ENCODE measurements at regions not wholly inside any gene's neighbourhood (a gene's known extent, or its start where the extent isn't known, plus 50 kb on each side); places are given as distances from the start of the nearest gene placed in this dataset.

DNA sequence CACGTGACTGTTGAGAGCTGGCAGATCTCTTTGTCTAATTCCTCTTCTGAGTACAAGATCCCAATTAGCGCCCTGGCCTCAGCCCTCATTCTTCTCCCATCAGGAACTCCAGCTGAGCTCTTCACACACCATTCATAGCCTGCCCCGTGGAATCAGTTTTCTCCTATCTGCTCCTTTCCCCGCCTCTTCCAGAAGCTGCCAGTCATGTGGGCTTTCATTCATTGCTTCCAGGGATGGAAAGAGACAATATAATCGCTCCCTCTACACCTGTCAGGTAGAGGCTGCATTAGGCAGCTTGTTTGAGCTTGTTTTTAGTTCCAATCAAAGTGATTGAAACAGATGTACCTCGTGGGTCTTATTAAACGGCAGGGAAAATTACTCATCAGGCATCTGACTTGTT, 515.8 kb downstream of the TYW1 start:
- TF ChIP-seq, protein P1, sequence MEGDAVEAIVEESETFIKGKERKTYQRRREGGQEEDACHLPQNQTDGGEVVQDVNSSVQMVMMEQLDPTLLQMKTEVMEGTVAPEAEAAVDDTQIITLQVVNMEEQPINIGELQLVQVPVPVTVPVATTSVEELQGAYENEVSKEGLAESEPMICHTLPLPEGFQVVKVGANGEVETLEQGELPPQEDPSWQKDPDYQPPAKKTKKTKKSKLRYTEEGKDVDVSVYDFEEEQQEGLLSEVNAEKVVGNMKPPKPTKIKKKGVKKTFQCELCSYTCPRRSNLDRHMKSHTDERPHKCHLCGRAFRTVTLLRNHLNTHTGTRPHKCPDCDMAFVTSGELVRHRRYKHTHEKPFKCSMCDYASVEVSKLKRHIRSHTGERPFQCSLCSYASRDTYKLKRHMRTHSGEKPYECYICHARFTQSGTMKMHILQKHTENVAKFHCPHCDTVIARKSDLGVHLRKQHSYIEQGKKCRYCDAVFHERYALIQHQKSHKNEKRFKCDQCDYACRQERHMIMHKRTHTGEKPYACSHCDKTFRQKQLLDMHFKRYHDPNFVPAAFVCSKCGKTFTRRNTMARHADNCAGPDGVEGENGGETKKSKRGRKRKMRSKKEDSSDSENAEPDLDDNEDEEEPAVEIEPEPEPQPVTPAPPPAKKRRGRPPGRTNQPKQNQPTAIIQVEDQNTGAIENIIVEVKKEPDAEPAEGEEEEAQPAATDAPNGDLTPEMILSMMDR (conservative IDR thresholded peaks at IDR 0.05; ENCODE audit: low read depth, low read length), result no peak
- Histone ChIP-seq H3K27me3 (ENCODE audit: insufficient read depth, low read depth) (no peaks in the 10 kb centered on the region), H3K4me3 (IDR thresholded peaks at IDR 0.05; ENCODE audit: insufficient read depth, low read depth, low read length) (no peak overlapping the region), H3K4me2 (no peak overlapping the region), H3K79me2 (ENCODE audit: insufficient read depth, low read depth) (no peaks in the 10 kb centered on the region), H4K20me1 (ENCODE audit: insufficient read depth) (no peaks in the 10 kb centered on the region), H3K36me3 (ENCODE audit: insufficient read depth) (no peaks in the 10 kb centered on the region), H3K9ac (no peak overlapping the region), H3K4me1 (ENCODE audit: low read depth, poor library complexity, severe bottlenecking) (no peaks in the 10 kb centered on the region), H2AFZ (ENCODE audit: low read depth) (no peak overlapping the region), H3K27ac (no peak overlapping the region)

DNA sequence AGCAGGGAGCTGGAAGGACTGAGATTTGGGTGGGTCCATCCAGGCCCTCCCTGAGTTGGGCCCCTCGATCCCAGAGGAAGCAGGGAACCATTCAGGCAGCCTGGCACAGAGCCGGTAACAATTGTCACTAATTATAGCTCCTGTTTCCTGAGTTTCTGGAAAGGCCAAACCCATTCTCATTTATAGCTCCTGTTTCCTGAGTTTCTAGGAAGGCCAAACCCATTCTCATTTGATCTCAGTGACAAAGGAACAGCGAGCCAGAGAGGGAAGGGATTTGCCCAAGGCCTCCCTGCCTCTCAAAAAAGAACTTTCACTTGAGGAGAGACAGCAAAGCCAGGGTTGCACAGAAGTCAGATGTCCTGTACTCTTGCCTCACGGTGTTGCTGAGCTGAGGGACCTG, 521.9 kb downstream of the TYW1 start:
- Histone ChIP-seq H3K27me3 (ENCODE audit: insufficient read depth, low read depth) (no peaks in the 10 kb centered on the region), H4K20me1 (ENCODE audit: insufficient read depth) (no peaks in the 10 kb centered on the region), H3K4me2 (no peak overlapping the region), H3K4me3 (IDR thresholded peaks at IDR 0.05; ENCODE audit: insufficient read depth, low read depth, low read length) (no peak overlapping the region), H3K4me1 (ENCODE audit: low read depth, poor library complexity, severe bottlenecking) (no peaks in the 10 kb centered on the region), H3K27ac (no peak overlapping the region), H3K79me2 (ENCODE audit: insufficient read depth, low read depth) (no peaks in the 10 kb centered on the region), H3K9ac (no peak overlapping the region), H2AFZ (ENCODE audit: low read depth) (no peak overlapping the region), H3K36me3 (ENCODE audit: insufficient read depth) (no peaks in the 10 kb centered on the region)
- TF ChIP-seq, protein P1 (conservative IDR thresholded peaks at IDR 0.05; ENCODE audit: low read depth, low read length), result no peak

DNA sequence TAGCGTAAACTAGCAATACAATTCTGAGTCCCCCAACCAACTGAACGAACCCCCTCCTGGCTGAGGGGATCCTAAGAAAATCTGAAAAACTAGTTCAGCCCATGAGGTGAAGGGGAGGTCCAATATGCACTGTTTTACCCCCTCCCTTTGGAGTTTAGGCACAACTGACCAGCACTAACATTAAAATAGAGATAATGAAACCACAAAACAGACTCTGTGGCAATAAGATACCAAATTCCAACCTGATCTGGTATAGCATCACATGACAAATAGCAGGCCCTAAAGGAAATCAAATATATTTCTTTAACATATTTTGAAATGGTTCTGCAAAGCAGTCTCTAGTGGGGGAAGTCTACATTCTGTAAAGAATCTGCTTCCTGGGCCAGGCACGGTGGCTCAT, 522.5 kb downstream of the TYW1 start:
- H3K9ac ChIP-seq, result no peak overlapping the region
- TF ChIP-seq, protein P1 (conservative IDR thresholded peaks at IDR 0.05; ENCODE audit: low read depth, low read length), result no peak
- no peak overlapping the region for H3K4me3 ChIP-seq (IDR thresholded peaks at IDR 0.05; ENCODE audit: insufficient read depth, low read depth, low read length)
- H2AFZ ChIP-seq (ENCODE audit: low read depth), result no peak overlapping the region
- no peaks in the 10 kb centered on the region for H3K79me2 ChIP-seq (ENCODE audit: insufficient read depth, low read depth)
- H3K27me3 ChIP-seq (ENCODE audit: insufficient read depth, low read depth), result no peaks in the 10 kb centered on the region
- no peak overlapping the region for H3K27ac ChIP-seq
- no peaks in the 10 kb centered on the region for H3K36me3 ChIP-seq (ENCODE audit: insufficient read depth)
- no peak overlapping the region for H3K4me2 ChIP-seq
- H4K20me1 ChIP-seq (ENCODE audit: insufficient read depth), result no peaks in the 10 kb centered on the region
- H3K4me1 ChIP-seq (ENCODE audit: low read depth, poor library complexity, severe bottlenecking), result no peaks in the 10 kb centered on the region

DNA sequence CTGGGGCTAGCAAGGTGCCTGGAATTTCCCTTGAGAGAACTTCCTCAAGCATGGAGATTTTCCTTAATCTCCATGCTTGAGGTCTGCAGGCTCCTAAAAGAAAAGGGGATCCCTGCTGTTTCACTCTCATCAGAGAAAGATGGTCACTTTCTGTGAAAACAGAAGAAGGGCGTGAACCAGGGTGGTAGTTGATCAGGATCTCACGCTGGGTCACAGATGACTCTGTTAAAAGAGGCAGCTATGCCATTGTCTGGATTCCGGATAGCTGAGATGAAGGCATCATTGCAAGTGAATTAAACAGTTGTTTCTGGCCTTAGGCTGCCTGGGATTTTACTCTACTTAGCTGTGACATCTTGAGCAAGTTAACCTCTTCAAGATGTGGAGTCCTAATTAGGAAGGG, 525.9 kb downstream of the TYW1 start:
- H3K27me3 ChIP-seq (ENCODE audit: insufficient read depth, low read depth), result no peaks in the 10 kb centered on the region
- H3K36me3 ChIP-seq (ENCODE audit: insufficient read depth), result no peaks in the 10 kb centered on the region
- no peaks in the 10 kb centered on the region for H4K20me1 ChIP-seq (ENCODE audit: insufficient read depth)
- no peak overlapping the region for H3K4me2 ChIP-seq
- H3K4me3 ChIP-seq (IDR thresholded peaks at IDR 0.05; ENCODE audit: insufficient read depth, low read depth, low read length), result no peak overlapping the region
- TF ChIP-seq, protein P1 (conservative IDR thresholded peaks at IDR 0.05; ENCODE audit: low read depth, low read length), result no peak
- H3K27ac ChIP-seq, result no peak overlapping the region
- no peak overlapping the region for H2AFZ ChIP-seq (ENCODE audit: low read depth)
- H3K9ac ChIP-seq, result no peak overlapping the region
- H3K4me1 ChIP-seq (ENCODE audit: low read depth, poor library complexity, severe bottlenecking), result no peaks in the 10 kb centered on the region
- H3K79me2 ChIP-seq (ENCODE audit: insufficient read depth, low read depth), result no peaks in the 10 kb centered on the region

GRCh38 chr7:67523713-67524112, 527.1 kb downstream of the TYW1 start:
- Histone ChIP-seq H3K9ac (no peak overlapping the region), H3K4me1 (ENCODE audit: low read depth, poor library complexity, severe bottlenecking) (no peaks in the 10 kb centered on the region), H3K27ac (no peak overlapping the region), H3K79me2 (ENCODE audit: insufficient read depth, low read depth) (no peaks in the 10 kb centered on the region), H3K4me3 (IDR thresholded peaks at IDR 0.05; ENCODE audit: insufficient read depth, low read depth, low read length) (no peak overlapping the region), H4K20me1 (ENCODE audit: insufficient read depth) (no peaks in the 10 kb centered on the region), H3K4me2 (no peak overlapping the region), H3K27me3 (ENCODE audit: insufficient read depth, low read depth) (no peaks in the 10 kb centered on the region), H3K36me3 (ENCODE audit: insufficient read depth) (no peaks in the 10 kb centered on the region), H2AFZ (ENCODE audit: low read depth) (no peak overlapping the region)
- TF ChIP-seq, protein P1 (conservative IDR thresholded peaks at IDR 0.05; ENCODE audit: low read depth, low read length), result no peak
